HG03025 (cell line): ENCODE measurements at regions not wholly inside any gene's neighbourhood (a gene's known extent, or its start where the extent isn't known, plus 50 kb on each side); places are given as distances from the start of the nearest gene placed in this dataset.
"Not testable (repeated sequence)": the region's sequence is repeated elsewhere in the genome, so short reads cannot be mapped to it uniquely, and the experiment has no call there.

Experiments
- ATAC-seq: cut with Tn5 transposase; IDR thresholded peaks from one replicate; pipeline ENCODE4 v1.9.1; 2021; ENCODE audit warnings: mild to moderate bottlenecking, moderate library complexity; ENCODE audit not compliant: unreplicated experiment, low FRiP score

GRCh38 chr17:33560165-33560564 is 267.1 kb upstream of the ASIC2 start:
- ATAC-seq, result no peak

GRCh38 chr17:33560871-33561270 is 267.8 kb upstream of the ASIC2 start:
- no peak for ATAC-seq

- no peak for ATAC-seq
These were observed 268.7 kb upstream of the ASIC2 start for GRCh38 chr17:33561569-33562334.

GRCh38 chr17:33562792-33563191 is 269.7 kb upstream of the ASIC2 start:
- ATAC-seq, result no peak

GRCh38 chr17:33564146-33564545 is 271.1 kb upstream of the ASIC2 start:
- ATAC-seq, result no peak

- ATAC-seq, result no peak
These were observed 274.1 kb upstream of the ASIC2 start for GRCh38 chr17:33567223-33567622.

- ATAC-seq, result no peak
These were observed 279.5 kb upstream of the ASIC2 start for GRCh38 chr17:33572615-33573014.

GRCh38 chr17:33574942-33575445 is 281.9 kb upstream of the ASIC2 start:
- no peak for ATAC-seq

GRCh38 chr17:33579740-33580139 is 286.6 kb upstream of the ASIC2 start:
- ATAC-seq, result not testable (repeated sequence)

GRCh38 chr17:33580215-33580614 is 287.1 kb upstream of the ASIC2 start:
- no peak for ATAC-seq

- ATAC-seq, result no peak
These were observed 289.6 kb upstream of the ASIC2 start for GRCh38 chr17:33582661-33583060.

GRCh38 chr17:33583518-33584417 is 290.7 kb upstream of the ASIC2 start:
- no peak for ATAC-seq

- no peak for ATAC-seq
These were observed 300.9 kb upstream of the ASIC2 start for GRCh38 chr17:33593991-33594390.

GRCh38 chr17:33595828-33596227 is 302.7 kb upstream of the ASIC2 start:
- no peak for ATAC-seq

GRCh38 chr17:33596899-33597298 is 303.8 kb upstream of the ASIC2 start:
- no peak for ATAC-seq

- ATAC-seq, result no peak
These were observed 305.7 kb upstream of the ASIC2 start for GRCh38 chr17:33598797-33599196.

GRCh38 chr17:33602981-33603380 is 309.9 kb upstream of the ASIC2 start:
- ATAC-seq, result no peak

- ATAC-seq, result no peak
These were observed 310.7 kb upstream of the ASIC2 start for GRCh38 chr17:33603789-33604188.

- ATAC-seq, result no peak
These were observed 318.4 kb upstream of the ASIC2 start for GRCh38 chr17:33611532-33611931.

- ATAC-seq, result no peak
These were observed 322.8 kb upstream of the ASIC2 start for GRCh38 chr17:33615861-33616260.

- ATAC-seq, result no peak
These were observed 330.7 kb upstream of the ASIC2 start for GRCh38 chr17:33623841-33624240.
